T-helper 2 cell treated with Interferon-gamma antibody and Interleukin-4, amounts not matched to agents 5 μg/mL and 100 μg/mL, for 36 hours (primary cell): ENCODE measurements at regions not wholly inside any gene's neighbourhood (a gene's known extent, or its start where the extent isn't known, plus 50 kb on each side); places are given as distances from the start of the nearest gene placed in this dataset.
"Not testable (repeated sequence)": the region's sequence is repeated elsewhere in the genome, so short reads cannot be mapped to it uniquely, and the experiment has no call there.

ENCODE experiments used
- DNase-seq: peaks from one replicate; pipeline ENCODE4 v3.0.0; 2021; ENCODE audit warnings: low spot score
- H3K27ac Mint-ChIP-seq: one replicate; pipeline ENCODE4 v1.8.0; 2021; ENCODE audit warnings: mild to moderate bottlenecking, mixed read lengths
- H3K27me3 Mint-ChIP-seq: one replicate; pipeline ENCODE4 v1.8.0; 2021; ENCODE audit warnings: low read depth, mixed read lengths
- H3K36me3 Mint-ChIP-seq: one replicate; pipeline ENCODE4 v1.8.0; 2021; ENCODE audit warnings: low read depth, mixed read lengths
- H3K4me1 Mint-ChIP-seq: one replicate; pipeline ENCODE4 v1.8.0; 2021; ENCODE audit warnings: low read depth, mixed read lengths
- H3K4me3 Mint-ChIP-seq: one replicate; pipeline ENCODE4 v1.8.0; 2022; ENCODE audit warnings: mild to moderate bottlenecking, moderate library complexity, mixed read lengths
- H3K9me3 Mint-ChIP-seq: one replicate; pipeline ENCODE4 v1.8.0; 2021; ENCODE audit warnings: mixed read lengths

DNA sequence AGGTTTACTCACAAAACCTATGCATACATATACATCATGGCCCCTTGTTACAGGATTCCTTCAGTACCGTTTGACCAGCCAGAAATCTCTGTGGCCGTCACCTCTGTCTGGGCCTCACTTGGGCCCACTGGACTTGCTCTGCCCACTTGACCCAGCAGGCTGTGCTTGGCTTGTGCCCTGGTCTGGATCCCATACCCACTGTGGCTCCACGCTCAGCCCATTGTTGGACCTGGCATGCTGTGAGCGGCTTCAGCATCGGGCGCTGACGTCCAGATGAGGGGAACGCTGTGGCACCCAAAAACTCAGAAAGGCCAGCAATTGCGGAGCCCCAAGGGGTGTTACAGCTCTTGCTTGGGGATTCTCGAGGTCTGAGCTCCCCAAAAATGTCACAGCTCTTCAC lies 733.6 kb downstream of the PLOD2 start:
- no peaks in the 10 kb centered on the region for H3K4me1 Mint-ChIP-seq

DNA sequence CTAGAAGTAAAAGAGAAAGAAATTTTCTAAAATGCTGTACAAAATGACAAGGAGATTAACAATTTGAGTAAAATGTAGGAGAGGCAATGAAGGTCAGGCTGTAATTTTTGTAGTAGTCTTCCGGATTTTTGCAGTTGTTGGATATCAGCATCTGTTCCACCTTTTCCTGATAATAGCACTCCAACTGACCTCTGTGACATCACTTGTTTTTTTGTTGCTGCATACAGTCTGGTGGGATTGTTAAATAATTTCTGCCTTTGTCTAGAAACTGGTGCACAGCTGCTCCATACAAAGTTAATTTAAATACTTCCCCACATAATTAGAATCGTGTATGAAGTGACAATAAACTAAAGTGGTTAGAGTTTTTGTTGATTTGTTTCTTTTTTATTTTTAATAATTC lies 731.4 kb downstream of the PLOD2 start:
- Mint-ChIP-seq H3K4me3 (no peak overlapping the region), H3K36me3 (no peaks in the 10 kb centered on the region), H3K4me1 (no peaks in the 10 kb centered on the region), H3K9me3 (peaks cover 3% of the 10 kb centered on the region), H3K27ac (no peak overlapping the region), H3K27me3 (no peaks in the 10 kb centered on the region)
- no peak for DNase-seq

More for the DNA sequence above, 733.6 kb downstream of the PLOD2 start:
- Mint-ChIP-seq H3K27ac (no peak overlapping the region), H3K27me3 (no peaks in the 10 kb centered on the region), H3K9me3 (peaks cover 3% of the 10 kb centered on the region), H3K36me3 (no peaks in the 10 kb centered on the region), H3K4me3 (no peak overlapping the region)
- DNase-seq = no peak

DNA sequence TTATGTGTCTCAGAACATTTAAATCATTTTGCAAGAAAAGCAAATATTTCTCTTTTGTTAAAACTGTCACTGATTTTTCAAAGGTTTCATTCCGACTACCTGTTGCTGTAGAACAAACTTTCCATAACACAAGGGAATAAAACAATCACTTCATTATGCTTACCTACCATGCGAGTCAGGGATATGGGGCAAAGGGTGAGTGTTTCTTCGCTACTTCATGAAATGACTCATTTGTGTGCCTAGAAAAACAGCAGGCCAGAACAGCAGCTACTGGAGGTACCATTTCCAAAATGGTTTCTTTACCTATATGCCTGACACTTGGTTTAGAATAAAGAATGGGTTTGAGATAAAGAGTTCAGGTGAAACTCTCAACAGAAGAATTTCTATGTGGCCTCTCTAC lies 712.5 kb downstream of the PLOD2 start:
- no peaks in the 10 kb centered on the region for H3K4me1 Mint-ChIP-seq
- DNase-seq = no peak
- no peak overlapping the region for H3K4me3 Mint-ChIP-seq
- no peaks in the 10 kb centered on the region for H3K27me3 Mint-ChIP-seq
- no peak overlapping the region for H3K27ac Mint-ChIP-seq
- H3K36me3 Mint-ChIP-seq = no peaks in the 10 kb centered on the region
- peaks cover 3% of the 10 kb centered on the region for H3K9me3 Mint-ChIP-seq

DNA sequence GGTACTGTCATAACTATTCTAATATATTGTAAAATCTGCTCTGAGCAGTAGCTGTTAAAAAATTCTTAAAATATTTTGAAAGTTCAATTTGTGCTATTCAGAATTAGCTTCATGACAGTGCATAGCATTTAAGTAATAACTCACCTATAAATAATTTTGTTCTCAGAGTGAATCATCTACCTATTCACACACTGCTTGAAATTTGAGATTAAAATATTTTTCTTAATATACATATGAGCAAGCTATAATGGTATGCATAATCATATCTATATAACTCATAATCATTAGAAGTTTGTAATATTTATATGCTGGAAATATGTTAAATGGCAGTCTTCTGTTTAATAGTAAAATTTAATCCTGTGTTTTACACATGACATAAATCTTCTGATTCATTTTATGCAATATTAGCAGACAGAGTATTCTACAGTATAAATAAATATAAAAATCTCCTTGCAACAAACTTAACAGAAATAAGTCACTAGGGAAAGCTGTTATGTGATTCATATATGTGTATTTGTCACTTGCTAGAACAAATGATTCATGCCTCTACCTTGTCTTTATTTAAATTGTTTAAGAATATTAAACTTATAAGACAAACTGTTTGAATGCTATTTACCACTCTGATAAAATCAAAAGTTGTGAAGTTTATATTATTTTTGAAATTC lies 710.8 kb downstream of the PLOD2 start:
- Mint-ChIP-seq H3K4me1 (no peaks in the 10 kb centered on the region), H3K27ac (no peak overlapping the region), H3K9me3 (peaks cover 7% of the 10 kb centered on the region), H3K4me3 (no peak overlapping the region), H3K27me3 (no peaks in the 10 kb centered on the region), H3K36me3 (no peaks in the 10 kb centered on the region)
- DNase-seq = no peak

DNA sequence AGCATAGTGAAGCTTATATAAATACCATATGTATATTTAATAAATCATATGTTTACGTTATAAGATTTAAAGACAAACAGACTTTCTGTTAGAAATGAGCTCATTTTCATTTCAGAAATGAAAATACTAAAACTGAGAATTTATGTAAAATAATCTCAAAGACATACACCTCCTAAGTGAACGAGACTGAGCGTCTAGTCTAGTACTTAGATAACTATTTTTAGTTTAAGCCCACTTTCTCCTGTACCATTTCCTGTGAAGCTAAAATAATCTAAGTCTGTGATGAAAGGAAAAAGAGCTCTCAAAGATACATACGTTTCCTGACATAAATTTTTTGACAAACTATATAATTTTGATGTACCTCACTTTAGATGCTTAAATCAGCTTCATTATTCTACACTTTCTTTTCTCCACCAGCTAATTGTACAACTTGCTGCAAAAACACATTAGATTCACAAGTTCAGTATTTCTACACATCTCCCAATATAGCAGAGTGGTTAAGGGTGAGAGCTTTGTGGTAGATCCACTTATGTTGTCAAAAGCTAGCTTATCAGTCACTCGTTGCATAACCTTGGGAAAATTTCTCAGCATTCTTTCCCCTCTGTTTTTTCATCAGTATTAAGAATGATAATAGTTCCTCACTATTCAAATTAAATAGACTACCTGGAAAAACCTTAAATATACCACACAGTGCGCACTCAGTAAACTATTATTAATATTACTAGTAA lies 703.0 kb downstream of the PLOD2 start:
- Mint-ChIP-seq H3K27ac (no peak overlapping the region), H3K4me1 (no peaks in the 10 kb centered on the region), H3K36me3 (no peaks in the 10 kb centered on the region), H3K9me3 (peaks cover 4% of the 10 kb centered on the region), H3K27me3 (no peaks in the 10 kb centered on the region), H3K4me3 (no peak overlapping the region)
- no peak for DNase-seq

DNA sequence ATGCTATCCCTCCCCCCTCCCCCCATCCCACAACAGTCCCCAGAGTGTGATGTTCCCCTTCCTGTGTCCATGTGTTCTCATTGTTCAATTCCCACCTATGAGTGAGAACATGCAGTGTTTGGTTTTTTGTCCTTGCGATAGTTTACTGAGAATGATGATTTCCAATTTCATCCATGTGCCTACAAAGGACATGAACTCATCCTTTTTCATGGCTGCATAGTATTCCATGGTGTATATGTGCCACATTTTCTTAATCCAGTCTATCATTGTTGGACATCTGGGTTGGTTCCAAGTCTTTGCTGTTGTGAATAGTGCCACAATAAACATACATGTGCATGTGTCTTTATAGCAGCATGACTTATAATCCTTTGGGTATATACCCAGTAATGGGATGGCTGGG lies 701.3 kb downstream of the PLOD2 start:
- H3K27ac Mint-ChIP-seq, H3K9me3 Mint-ChIP-seq, H3K4me3 Mint-ChIP-seq, H3K36me3 Mint-ChIP-seq, H3K27me3 Mint-ChIP-seq, DNase-seq, H3K4me1 Mint-ChIP-seq: not testable (repeated sequence)

DNA sequence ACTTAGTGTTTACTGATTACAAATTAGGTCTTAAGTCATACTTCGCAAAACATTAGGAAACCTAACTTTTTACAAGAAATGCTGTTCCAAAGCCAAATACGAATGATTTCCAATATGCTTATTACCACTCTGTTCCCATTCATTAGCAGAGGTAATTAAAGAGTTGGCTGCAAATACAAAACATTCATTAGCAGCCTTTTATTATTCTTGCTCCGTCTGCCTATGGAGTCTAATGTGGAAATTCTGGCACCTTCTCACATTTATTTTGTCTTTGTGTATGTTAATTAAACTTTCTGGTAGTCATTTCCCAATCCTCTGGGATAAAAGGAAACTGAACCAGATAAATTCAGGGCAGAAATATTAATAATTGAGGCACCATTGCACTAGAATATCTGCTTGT lies 689.0 kb downstream of the PLOD2 start:
- no peak for DNase-seq
- Mint-ChIP-seq H3K36me3 (no peaks in the 10 kb centered on the region), H3K4me1 (no peaks in the 10 kb centered on the region), H3K4me3 (no peak overlapping the region), H3K27me3 (no peaks in the 10 kb centered on the region), H3K9me3 (peaks cover 26% of the 10 kb centered on the region), H3K27ac (no peak overlapping the region)

DNA sequence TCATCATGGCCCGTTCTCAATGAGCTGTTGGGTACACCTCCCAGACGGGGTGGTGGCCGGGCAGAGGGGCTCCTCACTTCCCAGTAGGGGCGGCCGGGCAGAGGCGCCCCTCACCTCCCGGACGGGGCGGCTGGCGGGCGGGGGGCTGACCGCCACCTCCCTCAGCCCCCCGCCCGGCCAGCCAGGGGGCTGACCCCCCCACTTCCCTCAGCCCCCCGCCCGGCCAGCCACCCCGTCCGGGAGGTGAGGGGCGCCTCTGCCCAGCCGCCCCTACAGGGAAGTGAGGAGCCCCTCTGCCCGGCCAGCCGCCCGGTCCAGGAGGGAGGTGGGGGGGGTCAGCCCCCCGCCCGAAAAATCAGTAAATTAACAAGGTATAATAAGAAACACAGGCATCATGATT lies 678.2 kb downstream of the PLOD2 start:
- not testable (repeated sequence) for H3K4me1 Mint-ChIP-seq, DNase-seq, H3K36me3 Mint-ChIP-seq, H3K27ac Mint-ChIP-seq, H3K4me3 Mint-ChIP-seq, H3K27me3 Mint-ChIP-seq
- H3K9me3 Mint-ChIP-seq = peaks cover 20% of the 10 kb centered on the region

DNA sequence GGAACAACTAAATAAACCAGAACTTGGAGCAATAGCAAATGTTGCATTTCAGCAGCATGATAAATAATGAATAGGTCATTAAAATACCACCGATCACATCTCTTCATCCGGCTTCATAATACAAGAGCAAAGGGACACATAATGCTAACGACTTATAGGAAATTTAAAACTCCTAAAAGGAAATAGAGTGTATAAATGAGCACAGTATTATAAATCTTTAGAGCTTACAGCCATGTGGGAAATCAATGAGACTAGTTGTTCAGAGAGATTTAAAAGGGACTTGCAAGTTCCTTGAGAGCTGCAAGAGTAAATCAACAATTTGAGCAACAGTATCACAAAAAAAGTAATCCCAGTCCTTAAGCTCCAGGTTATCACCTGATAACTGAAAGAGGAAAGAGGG lies 677.0 kb downstream of the PLOD2 start:
- Mint-ChIP-seq H3K36me3 (no peaks in the 10 kb centered on the region), H3K4me1 (no peaks in the 10 kb centered on the region), H3K4me3 (no peak overlapping the region), H3K9me3 (peaks cover 13% of the 10 kb centered on the region), H3K27ac (no peak overlapping the region), H3K27me3 (no peaks in the 10 kb centered on the region)
- no peak for DNase-seq

DNA sequence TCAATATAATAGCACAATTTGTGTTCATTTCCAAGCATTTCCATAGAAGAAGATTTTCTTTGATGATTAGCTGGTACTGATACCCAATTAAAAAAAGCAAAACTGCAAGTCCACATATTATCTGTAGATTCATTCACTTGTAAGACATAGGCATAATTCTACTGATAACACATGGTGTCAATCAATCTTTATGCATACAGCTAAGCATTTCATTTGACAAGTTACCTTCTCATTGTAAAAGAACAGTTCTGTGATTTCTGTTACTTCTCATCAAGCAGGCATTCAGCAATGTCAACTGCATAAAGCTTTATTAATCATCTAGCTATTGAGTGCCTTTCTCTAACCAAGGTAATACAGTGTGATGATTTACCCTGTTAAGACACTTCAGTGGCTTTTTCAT lies 672.0 kb downstream of the PLOD2 start:
- Mint-ChIP-seq H3K4me3 (no peak overlapping the region), H3K9me3 (peaks cover 9% of the 10 kb centered on the region), H3K27ac (no peak overlapping the region), H3K36me3 (no peaks in the 10 kb centered on the region), H3K4me1 (no peaks in the 10 kb centered on the region), H3K27me3 (no peaks in the 10 kb centered on the region)
- DNase-seq = no peak

DNA sequence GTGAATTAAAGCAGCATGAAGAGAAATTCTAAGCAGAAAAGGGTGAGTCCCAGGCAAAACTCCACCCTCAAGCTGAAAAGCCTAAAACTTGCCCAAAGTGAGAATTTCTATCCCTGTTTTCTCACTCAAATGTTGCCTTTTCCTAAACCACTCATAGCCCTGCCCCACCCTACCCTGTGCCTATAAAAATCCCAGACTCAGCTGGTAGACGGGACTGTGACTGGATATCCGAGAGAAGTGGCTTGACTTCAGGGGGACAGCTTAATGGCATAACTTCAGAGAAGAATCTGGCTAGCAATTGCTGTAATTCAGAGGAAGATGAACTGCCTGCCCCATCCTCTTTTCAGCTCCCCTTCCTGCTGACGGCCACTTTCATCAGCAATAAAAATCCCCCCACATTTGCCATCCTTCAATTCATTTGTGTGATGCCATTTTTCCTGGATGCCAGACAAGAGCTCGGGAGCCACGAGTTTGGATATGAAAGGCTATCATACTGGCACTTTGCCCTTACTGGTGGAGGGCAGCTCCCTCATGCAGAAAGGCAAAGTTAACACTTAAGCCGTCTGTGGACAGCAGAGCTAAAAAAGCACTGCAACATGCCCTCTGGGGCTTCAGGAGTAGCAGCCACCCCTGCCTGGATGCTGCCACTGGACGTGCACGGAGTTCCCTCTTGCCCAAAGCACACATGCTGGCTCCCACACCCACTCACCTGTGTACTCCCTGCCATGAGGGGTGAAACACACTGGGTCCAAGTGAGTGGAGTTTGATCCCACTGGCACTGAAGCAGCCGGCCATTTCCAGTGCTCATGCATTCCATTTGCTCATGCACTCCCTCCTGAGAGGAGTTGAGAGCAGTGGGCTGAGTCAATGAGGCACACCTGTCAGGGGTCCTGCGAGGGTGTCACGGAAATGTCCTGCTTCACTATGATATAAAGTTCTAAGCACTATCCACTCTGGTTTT lies 670.6 kb downstream of the PLOD2 start:
- Mint-ChIP-seq H3K4me3 (no peak overlapping the region), H3K36me3 (no peaks in the 10 kb centered on the region), H3K9me3 (peaks cover 9% of the 10 kb centered on the region), H3K27me3 (no peaks in the 10 kb centered on the region), H3K4me1 (no peaks in the 10 kb centered on the region), H3K27ac (no peak overlapping the region)
- no peak for DNase-seq

DNA sequence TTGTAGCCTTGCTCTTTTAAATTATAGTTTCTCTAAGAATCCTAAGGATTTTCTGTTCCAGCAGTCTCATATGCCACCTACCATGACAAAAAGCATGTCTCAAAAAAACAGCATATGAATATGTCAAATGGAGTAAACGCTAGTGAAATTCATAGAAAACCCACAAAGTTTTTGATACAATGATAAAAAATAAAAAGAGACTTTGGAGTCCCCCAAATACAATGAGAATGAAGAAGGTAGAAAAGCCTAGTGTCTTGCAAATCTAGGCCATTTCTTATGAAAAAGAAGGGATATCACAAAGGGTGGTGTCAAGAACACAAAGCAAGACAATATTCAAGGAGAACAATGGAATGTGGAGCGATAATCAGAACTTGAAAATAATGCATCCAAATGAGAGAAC lies 668.5 kb downstream of the PLOD2 start:
- Mint-ChIP-seq H3K9me3 (peaks cover 9% of the 10 kb centered on the region), H3K36me3 (no peaks in the 10 kb centered on the region), H3K27ac (no peak overlapping the region), H3K4me3 (no peak overlapping the region), H3K27me3 (no peaks in the 10 kb centered on the region), H3K4me1 (no peaks in the 10 kb centered on the region)
- DNase-seq = no peak

DNA sequence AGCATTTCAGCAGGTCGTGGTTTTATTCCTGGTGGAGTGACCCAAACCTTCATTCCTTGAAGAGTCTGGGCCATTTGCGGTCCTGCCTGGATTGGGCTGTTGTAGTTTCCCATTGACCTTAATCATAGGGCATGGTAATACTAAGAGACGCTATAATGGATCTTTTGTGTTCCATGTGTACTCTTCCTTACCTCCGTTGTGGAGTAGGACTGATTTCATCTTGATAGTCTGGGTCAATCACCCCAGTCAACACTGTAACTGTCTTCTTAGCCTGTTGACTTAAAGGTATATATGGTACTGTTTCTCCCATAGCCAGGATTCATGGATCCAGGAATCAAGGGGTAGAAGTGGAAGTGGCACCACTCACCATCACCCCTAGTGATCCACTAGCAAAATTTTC lies 643.6 kb downstream of the PLOD2 start:
- not testable (repeated sequence) for H3K4me3 Mint-ChIP-seq, H3K36me3 Mint-ChIP-seq, H3K27ac Mint-ChIP-seq, H3K4me1 Mint-ChIP-seq, H3K9me3 Mint-ChIP-seq, H3K27me3 Mint-ChIP-seq, DNase-seq

DNA sequence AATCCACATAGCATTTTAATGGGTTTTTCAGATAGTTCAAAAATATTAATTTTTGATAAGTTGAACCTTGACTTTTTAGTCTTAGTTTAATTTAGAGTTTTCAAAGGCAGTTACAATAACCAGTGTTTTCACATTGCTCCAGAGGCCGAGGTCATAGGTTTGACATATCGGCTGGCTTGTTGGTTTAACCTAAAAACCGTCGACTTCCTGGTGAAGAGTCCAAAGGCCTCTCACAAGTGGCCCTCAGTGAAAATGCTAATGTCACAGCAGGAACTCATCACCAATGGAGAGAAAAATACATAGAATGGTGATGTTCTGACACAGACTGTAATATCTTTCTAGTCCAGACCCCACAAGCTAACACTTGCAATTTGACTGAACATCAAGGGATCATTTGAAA lies 642.3 kb downstream of the PLOD2 start:
- Mint-ChIP-seq H3K4me1 (no peaks in the 10 kb centered on the region), H3K9me3 (no peaks in the 10 kb centered on the region), H3K36me3 (no peaks in the 10 kb centered on the region), H3K27me3 (no peaks in the 10 kb centered on the region), H3K27ac (no peak overlapping the region), H3K4me3 (no peak overlapping the region)
- no peak for DNase-seq
